MM.1S (cell line): ENCODE measurements at regions not wholly inside any gene's neighbourhood (a gene's known extent, or its start where the extent isn't known, plus 50 kb on each side); places are given as distances from the start of the nearest gene placed in this dataset.

Experiments used
- DNase-seq: peaks from one replicate; pipeline ENCODE4 v3.0.0-alpha.2; 2015
- H2AFZ ChIP-seq: fragments of 300-600 bp; sonication (generic); 2 replicates; pipeline ENCODE4 v1.6.0; 2016; ENCODE audit warnings: antibody characterized with exemption, low read length
- H3F3A ChIP-seq: fragments of 300-600 bp; sonication (generic); 2 replicates; pipeline ENCODE4 v1.6.1; 2016; ENCODE audit warnings: mild to moderate bottlenecking, antibody characterized with exemption, low read length, moderate library complexity, mixed read lengths; ENCODE audit not compliant: insufficient read depth
- H3K27ac ChIP-seq: fragments of 300-600 bp; sonication (generic); 2 replicates; pipeline ENCODE4 v1.5.1; 2016; ENCODE audit warnings: mild to moderate bottlenecking, low read length
- H3K27me3 ChIP-seq: fragments of 300-600 bp; sonication (generic); replicated peaks from 2 replicates; pipeline ENCODE4 v1.6.0; 2016; ENCODE audit warnings: low read length; ENCODE audit not compliant: insufficient read depth
- H3K36me3 ChIP-seq: fragments of 300-600 bp; sonication (generic); replicated peaks from 2 replicates; pipeline ENCODE4 v1.6.1; 2016; ENCODE audit warnings: mild to moderate bottlenecking, low read length, mixed read lengths; ENCODE audit not compliant: insufficient read depth
- H3K4me1 ChIP-seq: fragments of 300-600 bp; sonication (generic); 2 replicates; pipeline ENCODE4 v1.6.1; 2016; ENCODE audit warnings: low read length, mixed read lengths
- H3K4me2 ChIP-seq: fragments of 300-600 bp; sonication (generic); 2 replicates; pipeline ENCODE4 v1.6.0; 2016; ENCODE audit warnings: low read depth, low read length
- H3K4me3 ChIP-seq: fragments of 300-600 bp; sonication (generic); 2 replicates; pipeline ENCODE4 v1.5.1; 2016; ENCODE audit warnings: low read length, mixed read lengths
- H3K79me2 ChIP-seq: fragments of 300-600 bp; sonication (generic); 2 replicates; pipeline ENCODE4 v1.6.1; 2016; ENCODE audit warnings: mixed run types, low read length, mixed read lengths
- H3K9ac ChIP-seq: fragments of 300-600 bp; sonication (generic); 2 replicates; pipeline ENCODE4 v1.6.1; 2016; ENCODE audit warnings: low read length, mixed read lengths
- H3K9me2 ChIP-seq: fragments of 300-600 bp; sonication (generic); replicated peaks from 2 replicates; pipeline ENCODE4 v1.6.1; 2016; ENCODE audit warnings: mild to moderate bottlenecking, low read length, mixed read lengths; ENCODE audit not compliant: insufficient read depth
- H3K9me3 ChIP-seq: fragments of 300-600 bp; sonication (generic); replicated peaks from 2 replicates; pipeline ENCODE4 v1.6.1; 2016; ENCODE audit warnings: mild to moderate bottlenecking, low read length, mixed read lengths; ENCODE audit not compliant: insufficient read depth
- H4K20me1 ChIP-seq: fragments of 300-600 bp; sonication (generic); 2 replicates; pipeline ENCODE4 v1.6.1; 2016; ENCODE audit warnings: mild to moderate bottlenecking, low read length, moderate library complexity, mixed read lengths; ENCODE audit not compliant: insufficient read depth
- CTCF ChIP-seq: fragments of 300-600 bp; sonication (generic); IDR thresholded peaks from 2 replicates; pipeline ENCODE4 v1.5.1; 2016; ENCODE audit warnings: antibody characterized with exemption, low read length, mixed read lengths
- EZH2 ChIP-seq: fragments of 300-600 bp; sonication (generic); optimal IDR thresholded peaks from 2 replicates; pipeline ENCODE3; 2017; ENCODE audit warnings: low read depth, mild to moderate bottlenecking, antibody characterized with exemption, low read length, mixed read lengths
- EZH2phosphoT487 ChIP-seq: fragments of 300-600 bp; sonication (generic); IDR thresholded peaks from 2 replicates; pipeline ENCODE4 v1.6.1; 2018; ENCODE audit warnings: antibody characterized with exemption, low read length

- Histone ChIP-seq H3F3A (no peaks in the 10 kb centered on the region), H4K20me1 (no peaks in the 10 kb centered on the region), H3K27me3 (no peaks in the 10 kb centered on the region), H3K79me2 (no peaks in the 10 kb centered on the region), H3K4me1 (no peaks in the 10 kb centered on the region), H3K36me3 (no peaks in the 10 kb centered on the region), H3K9me3 (no peaks in the 10 kb centered on the region), H2AFZ (no peak overlapping the region), H3K4me3 (no peak overlapping the region), H3K9ac (no peak overlapping the region), H3K9me2 (no peaks in the 10 kb centered on the region), H3K27ac (no peak overlapping the region), H3K4me2 (no peak overlapping the region)
- TF ChIP-seq EZH2 (no peak), EZH2phosphoT487 (no peak), CTCF (no peak)
- no peak for DNase-seq
Observed at GRCh38 chr18:44626807-44627206, 53.9 kb upstream of the SETBP1 start.

DNA sequence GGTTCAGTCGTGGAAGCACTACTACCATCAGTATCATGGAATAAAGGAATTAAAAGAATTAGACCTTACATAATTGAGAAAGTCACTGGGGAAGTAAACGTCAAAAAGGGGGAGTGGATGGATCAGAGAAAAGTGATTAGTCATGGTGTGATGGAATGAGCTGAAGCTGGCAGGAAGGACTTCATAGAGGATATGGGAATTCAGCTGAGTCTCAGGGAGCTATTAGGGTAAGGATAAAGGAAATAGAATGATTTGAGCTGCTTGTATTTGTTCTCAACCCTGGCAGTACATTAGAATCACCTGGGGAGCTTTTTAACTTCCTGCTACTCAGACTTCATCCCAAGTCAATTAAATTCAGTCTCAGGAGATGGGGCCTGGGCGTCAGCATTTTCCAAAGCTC lies 53.4 kb upstream of the SETBP1 start:
- Histone ChIP-seq H3K36me3 (no peaks in the 10 kb centered on the region), H3K4me1 (no peaks in the 10 kb centered on the region), H3K4me2 (no peak overlapping the region), H3K9me2 (no peaks in the 10 kb centered on the region), H2AFZ (no peak overlapping the region), H3K4me3 (no peak overlapping the region), H3K27me3 (no peaks in the 10 kb centered on the region), H4K20me1 (no peaks in the 10 kb centered on the region), H3K9me3 (no peaks in the 10 kb centered on the region), H3K27ac (no peak overlapping the region), H3K9ac (no peak overlapping the region), H3K79me2 (no peaks in the 10 kb centered on the region), H3F3A (no peaks in the 10 kb centered on the region)
- TF ChIP-seq EZH2phosphoT487 (no peak), EZH2 (no peak), CTCF (no peak)
- DNase-seq, result no peak

- Histone ChIP-seq H3K4me2 (no peak overlapping the region), H3K4me1 (no peaks in the 10 kb centered on the region), H3K27me3 (no peaks in the 10 kb centered on the region), H3K9ac (no peak overlapping the region), H3K27ac (no peak overlapping the region), H2AFZ (no peak overlapping the region), H3K9me2 (no peaks in the 10 kb centered on the region), H4K20me1 (no peaks in the 10 kb centered on the region), H3F3A (no peaks in the 10 kb centered on the region), H3K4me3 (no peak overlapping the region), H3K79me2 (no peaks in the 10 kb centered on the region), H3K9me3 (no peaks in the 10 kb centered on the region), H3K36me3 (no peaks in the 10 kb centered on the region)
- DNase-seq, result no peak
- no peak for TF ChIP-seq CTCF
- no peak for TF ChIP-seq EZH2phosphoT487
- TF ChIP-seq EZH2, result no peak
Observed at GRCh38 chr18:44629406-44629805, 51.3 kb upstream of the SETBP1 start.

DNA sequence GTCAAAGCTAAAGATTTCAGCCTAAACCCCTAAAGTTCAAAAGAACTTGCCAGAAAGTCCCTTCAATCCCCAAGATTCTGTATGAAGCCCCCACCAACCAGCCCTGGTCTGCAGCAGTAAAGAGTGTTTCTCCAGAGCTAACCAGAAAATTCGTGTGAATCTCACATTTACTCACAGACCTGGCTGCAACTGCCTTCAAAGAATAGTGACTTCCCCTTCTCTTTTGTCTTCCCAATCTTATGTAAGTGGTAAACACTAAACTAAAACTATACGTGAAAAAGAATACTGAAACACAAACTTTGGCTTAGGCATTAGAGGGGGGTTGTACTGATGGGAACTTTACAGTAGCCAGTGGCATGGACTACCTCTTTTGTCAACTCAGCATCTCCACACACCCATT lies 50.6 kb upstream of the SETBP1 start:
- H3K79me2 ChIP-seq, result no peaks in the 10 kb centered on the region

More for the DNA sequence above, 50.6 kb upstream of the SETBP1 start:
- no peak for DNase-seq
- H3K4me1 ChIP-seq, result no peaks in the 10 kb centered on the region
- H3K4me2 ChIP-seq, result no peak overlapping the region
- H3K36me3 ChIP-seq, result no peaks in the 10 kb centered on the region
- no peaks in the 10 kb centered on the region for H3K27me3 ChIP-seq
- H2AFZ ChIP-seq, result no peak overlapping the region
- H3K9me2 ChIP-seq, result no peaks in the 10 kb centered on the region
- H3K9me3 ChIP-seq, result no peaks in the 10 kb centered on the region
- H3K4me3 ChIP-seq, result no peak overlapping the region
- H3K9ac ChIP-seq, result no peak overlapping the region
- H4K20me1 ChIP-seq, result no peaks in the 10 kb centered on the region
- no peaks in the 10 kb centered on the region for H3F3A ChIP-seq
- TF ChIP-seq EZH2phosphoT487 (no peak), EZH2 (no peak), CTCF (no peak)
- no peak overlapping the region for H3K27ac ChIP-seq
